Tibial artery (tissue), 4 donors: ENCODE measurements at regions not wholly inside any gene's neighbourhood (a gene's known extent, or its start where the extent isn't known, plus 50 kb on each side); places are given as distances from the start of the nearest gene placed in this dataset.

Experiments
- DNase-seq, 2 donors: peaks; one replicate each; pipeline ENCODE4 v3.0.0-alpha.2; 2019
- H3K27ac ChIP-seq, 2 donors: fragments of 200-600 bp; sonication (generic) in 1 of 2; 1 replicate in 1 of 2; 2 replicates in 1 of 2; pipeline ENCODE4 v1.5.1; 2018 to 2019; ENCODE audit warnings: mild to moderate bottlenecking in 1 of 2
- H3K27me3 ChIP-seq, 2 donors: fragments of 200-600 bp; sonication (generic) in 1 of 2; one replicate each; pipeline versions ENCODE4 v1.5.1 to v1.6.0; 2016 to 2019
- H3K36me3 ChIP-seq, 3 donors: fragments of 200-600 bp; sonication (generic) in 2 of 3; one replicate each; pipeline ENCODE4 v1.5.1; 2016 to 2019; ENCODE audit warnings: mild to moderate bottlenecking in 2 of 3
- H3K4me1 ChIP-seq, 4 donors: fragments of 200-600 bp; sonication (generic) in 2 of 4; 1 replicate in 3 of 4; 2 replicates in 1 of 4; pipeline ENCODE4 v1.5.1; 2016 to 2019
- H3K4me3 ChIP-seq, 2 donors: fragments of 200-600 bp; sonication (generic) in 1 of 2; 1 replicate in 1 of 2; 2 replicates in 1 of 2; pipeline ENCODE4 v1.5.1; 2018 to 2019; ENCODE audit warnings: mild to moderate bottlenecking in 2 of 2
- H3K9me3 ChIP-seq, 3 donors: fragments of 200-600 bp; sonication (generic) in 1 of 3; one replicate each; pipeline ENCODE4 v1.5.1; 2016 to 2019
- intact Hi-C: fragments of 100-400 bp; cut with DNase I; formaldehyde crosslinking; loops from one replicate; pipeline ENCODE4 v1.15.0; 2023; ENCODE audit warnings: low total_unique reads
- TF ChIP-seq, protein P1 (sequence below), 2 experiments: fragments of 200-600 bp in 1 of 2; fragments of 450-650 bp in 1 of 2; IDR thresholded peaks; one replicate each; pipeline ENCODE4 v1.5.1; 2017 to 2019; ENCODE audit warnings: antibody characterized with exemption in 2 of 2, mild to moderate bottlenecking in 1 of 2, moderate library complexity in 1 of 2

DNA sequence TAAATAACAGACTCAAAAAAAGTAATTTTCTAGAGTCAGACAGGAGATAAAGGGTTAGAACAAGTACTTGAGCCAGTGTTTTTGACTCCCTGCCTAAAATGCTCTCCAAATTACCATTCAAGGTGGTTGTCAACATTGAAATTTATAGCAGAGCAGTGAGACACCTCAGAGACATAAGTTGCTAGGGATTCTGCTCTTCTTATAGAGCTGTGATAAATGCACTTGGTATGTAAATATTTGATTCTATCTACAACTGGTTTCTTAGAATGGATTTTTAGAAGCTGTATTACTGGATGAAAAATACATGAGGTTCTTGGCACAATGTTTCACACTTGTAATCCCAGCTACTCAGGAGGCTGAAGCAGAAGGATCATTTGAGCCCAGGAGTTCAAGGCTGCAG lies 83.9 kb upstream of the OSBPL8 start:
- Histone ChIP-seq H3K9me3 (no peaks in the 10 kb centered on the region), H3K27ac (no peak overlapping the region)
- intact Hi-C loops = no loop called here

DNA sequence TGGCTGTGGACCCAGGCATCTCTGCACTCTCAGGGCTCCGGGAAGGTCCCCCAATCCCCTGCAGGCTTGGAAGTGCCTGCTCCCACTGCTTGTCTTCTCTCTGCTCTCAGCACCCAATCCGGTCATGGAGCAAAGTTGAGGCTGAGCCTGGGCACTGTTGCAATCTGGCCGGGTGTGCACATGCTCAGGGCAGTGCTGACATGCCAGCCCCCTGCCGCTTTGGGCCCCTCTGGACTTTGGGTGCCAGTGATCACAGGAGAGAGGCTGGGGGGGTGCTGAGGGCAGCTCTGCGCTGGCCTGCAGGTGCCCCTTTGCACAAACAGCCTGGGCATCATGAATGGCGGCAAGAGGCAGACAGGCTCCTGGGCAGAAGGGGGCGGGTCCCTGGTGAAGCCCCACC lies 85.4 kb upstream of the OSBPL8 start:
- Histone ChIP-seq H3K4me3 (no peak overlapping the region), H3K4me1 (no peaks in the 10 kb centered on the region), H3K9me3 (no peaks in the 10 kb centered on the region), H3K27me3 (no peaks in the 10 kb centered on the region), H3K36me3 (no peaks in the 10 kb centered on the region), H3K27ac (no peak overlapping the region)
- no peak for DNase-seq
- intact Hi-C loops = no loop called here
- TF ChIP-seq, protein P1, sequence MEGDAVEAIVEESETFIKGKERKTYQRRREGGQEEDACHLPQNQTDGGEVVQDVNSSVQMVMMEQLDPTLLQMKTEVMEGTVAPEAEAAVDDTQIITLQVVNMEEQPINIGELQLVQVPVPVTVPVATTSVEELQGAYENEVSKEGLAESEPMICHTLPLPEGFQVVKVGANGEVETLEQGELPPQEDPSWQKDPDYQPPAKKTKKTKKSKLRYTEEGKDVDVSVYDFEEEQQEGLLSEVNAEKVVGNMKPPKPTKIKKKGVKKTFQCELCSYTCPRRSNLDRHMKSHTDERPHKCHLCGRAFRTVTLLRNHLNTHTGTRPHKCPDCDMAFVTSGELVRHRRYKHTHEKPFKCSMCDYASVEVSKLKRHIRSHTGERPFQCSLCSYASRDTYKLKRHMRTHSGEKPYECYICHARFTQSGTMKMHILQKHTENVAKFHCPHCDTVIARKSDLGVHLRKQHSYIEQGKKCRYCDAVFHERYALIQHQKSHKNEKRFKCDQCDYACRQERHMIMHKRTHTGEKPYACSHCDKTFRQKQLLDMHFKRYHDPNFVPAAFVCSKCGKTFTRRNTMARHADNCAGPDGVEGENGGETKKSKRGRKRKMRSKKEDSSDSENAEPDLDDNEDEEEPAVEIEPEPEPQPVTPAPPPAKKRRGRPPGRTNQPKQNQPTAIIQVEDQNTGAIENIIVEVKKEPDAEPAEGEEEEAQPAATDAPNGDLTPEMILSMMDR (IDR thresholded peaks at IDR 0.05) = no peak

More for the DNA sequence above, 83.9 kb upstream of the OSBPL8 start:
- no peaks in the 10 kb centered on the region for H3K4me1 ChIP-seq
- no peak for DNase-seq
- H3K36me3 ChIP-seq = no peaks in the 10 kb centered on the region
- TF ChIP-seq, protein P1 (IDR thresholded peaks at IDR 0.05) = no peak
- no peak overlapping the region for H3K4me3 ChIP-seq
- H3K27me3 ChIP-seq = no peaks in the 10 kb centered on the region

DNA sequence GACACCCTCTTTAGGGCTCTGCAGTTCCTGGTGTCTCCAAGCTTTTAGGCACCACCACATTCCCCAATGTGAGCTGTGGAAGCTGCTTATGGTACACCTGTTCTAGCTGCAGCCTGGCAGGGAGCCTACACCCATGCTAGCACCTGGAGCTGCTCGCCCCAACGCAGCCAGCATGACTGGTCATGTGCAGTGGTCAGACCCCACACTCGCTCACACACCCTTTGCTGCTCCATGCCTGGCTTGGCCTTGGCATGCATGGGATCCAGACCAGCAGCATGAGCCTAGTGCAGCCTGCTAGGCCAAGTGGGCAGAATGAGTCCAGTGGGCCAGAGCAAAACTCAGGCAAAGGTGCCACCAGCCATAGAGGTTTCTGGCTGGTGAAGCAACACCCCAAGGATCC lies 86.4 kb upstream of the OSBPL8 start:
- intact Hi-C loops = no loop called here
- Histone ChIP-seq H3K4me1 (no peaks in the 10 kb centered on the region), H3K27ac (no peak overlapping the region), H3K4me3 (no peak overlapping the region), H3K9me3 (no peaks in the 10 kb centered on the region), H3K27me3 (no peaks in the 10 kb centered on the region), H3K36me3 (no peaks in the 10 kb centered on the region)
- no peak for DNase-seq
- TF ChIP-seq, protein P1 (IDR thresholded peaks at IDR 0.05) = no peak

DNA sequence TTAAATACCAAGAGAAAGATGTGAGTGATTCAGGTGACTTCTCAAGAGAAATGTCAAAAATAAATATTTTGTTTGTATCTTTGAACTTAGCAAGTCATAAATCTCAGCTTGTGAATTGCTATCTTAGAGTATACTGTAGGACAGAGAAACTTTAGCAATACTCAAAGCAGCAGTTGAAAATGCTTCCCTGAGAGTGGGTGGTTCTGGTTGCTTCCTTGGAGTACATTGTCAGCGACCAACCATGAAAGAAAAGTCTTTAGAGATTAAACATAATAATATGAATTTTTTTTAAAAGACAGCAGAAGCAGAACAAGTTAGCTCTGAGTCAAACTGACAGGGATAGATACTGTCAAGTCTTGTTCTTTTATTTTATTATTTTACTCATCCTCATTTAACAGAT lies 86.8 kb upstream of the OSBPL8 start:
- Histone ChIP-seq H3K27ac (no peak overlapping the region), H3K9me3 (no peaks in the 10 kb centered on the region), H3K4me3 (no peak overlapping the region), H3K36me3 (no peaks in the 10 kb centered on the region), H3K4me1 (no peaks in the 10 kb centered on the region), H3K27me3 (no peaks in the 10 kb centered on the region)
- intact Hi-C loops = no loop called here
- TF ChIP-seq, protein P1 (IDR thresholded peaks at IDR 0.05) = no peak
- DNase-seq = no peak

DNA sequence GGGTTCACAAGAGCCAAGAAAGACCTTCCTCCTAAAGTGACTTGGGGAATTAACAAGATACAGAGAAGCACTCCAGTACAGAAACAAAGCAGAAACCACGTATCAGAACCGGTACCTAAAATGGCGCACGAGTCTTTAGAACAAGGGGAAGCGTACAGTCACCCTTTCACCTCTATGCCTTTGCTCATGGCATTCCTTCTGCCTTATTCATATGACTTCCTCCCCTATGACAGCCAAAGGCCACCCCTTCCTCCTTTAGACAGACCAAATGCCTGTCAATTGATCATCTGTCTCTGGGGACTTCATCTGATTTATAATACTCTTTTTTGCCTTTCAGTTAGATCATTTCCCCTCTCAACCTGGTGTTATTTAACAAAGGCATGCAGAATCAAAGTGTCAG lies 89.5 kb upstream of the OSBPL8 start:
- TF ChIP-seq, protein P1 (IDR thresholded peaks at IDR 0.05) = no peak
- Histone ChIP-seq H3K9me3 (no peaks in the 10 kb centered on the region), H3K4me1 (no peaks in the 10 kb centered on the region), H3K27me3 (no peaks in the 10 kb centered on the region), H3K27ac (no peak overlapping the region), H3K4me3 (no peak overlapping the region), H3K36me3 (no peaks in the 10 kb centered on the region)
- intact Hi-C loops = no loop called here
- DNase-seq = no peak

DNA sequence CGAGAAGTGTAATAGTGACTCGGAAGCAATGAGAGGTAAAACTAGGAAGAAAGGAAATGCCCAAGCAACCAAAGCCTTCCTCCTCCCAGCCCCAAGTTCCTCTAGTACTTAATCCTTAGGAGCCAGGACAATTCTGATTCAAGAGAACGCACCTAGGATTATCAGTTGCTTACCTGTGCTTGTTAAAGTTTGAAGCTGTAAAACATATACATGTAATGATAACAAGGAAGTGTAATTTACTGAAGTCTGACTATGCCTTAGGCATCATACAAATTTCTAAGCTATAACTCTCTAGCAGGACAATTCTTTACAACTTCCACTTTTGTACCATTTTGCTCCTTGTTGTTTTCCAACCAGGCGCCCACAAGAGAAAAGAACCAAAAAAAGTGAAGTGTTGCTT lies 92.8 kb upstream of the OSBPL8 start:
- no peak for DNase-seq

More for the DNA sequence above, 92.8 kb upstream of the OSBPL8 start:
- Histone ChIP-seq H3K27ac (no peak overlapping the region), H3K4me1 (no peaks in the 10 kb centered on the region), H3K27me3 (no peaks in the 10 kb centered on the region), H3K4me3 (no peak overlapping the region), H3K36me3 (no peaks in the 10 kb centered on the region), H3K9me3 (no peaks in the 10 kb centered on the region)
- TF ChIP-seq, protein P1 (IDR thresholded peaks at IDR 0.05) = no peak
- intact Hi-C loops = no loop called here
